AG09309 (cell line): ENCODE measurements at regions not wholly inside any gene's neighbourhood (a gene's known extent, or its start where the extent isn't known, plus 50 kb on each side); places are given as distances from the start of the nearest gene placed in this dataset.
"Not testable (repeated sequence)": the region's sequence is repeated elsewhere in the genome, so short reads cannot be mapped to it uniquely, and the experiment has no call there.

Experiments used
- DNase-seq: peaks from one replicate; pipeline ENCODE4 v3.0.0-alpha.2; 2010; ENCODE audit warnings: low read depth
- H3K4me3 ChIP-seq: 2 replicates; pipeline ENCODE4 v1.5.1; 2011; ENCODE audit warnings: mild to moderate bottlenecking, low read depth, low read length, moderate library complexity; ENCODE audit not compliant: control insufficient read depth
- TF ChIP-seq, protein P1 (sequence below): IDR thresholded peaks from 2 replicates; pipeline ENCODE4 v1.5.1; 2011; ENCODE audit warnings: mild to moderate bottlenecking, low read depth, low read length, inconsistent platforms; ENCODE audit not compliant: insufficient read depth, control insufficient read depth; ENCODE audit errors: missing control alignments

DNA sequence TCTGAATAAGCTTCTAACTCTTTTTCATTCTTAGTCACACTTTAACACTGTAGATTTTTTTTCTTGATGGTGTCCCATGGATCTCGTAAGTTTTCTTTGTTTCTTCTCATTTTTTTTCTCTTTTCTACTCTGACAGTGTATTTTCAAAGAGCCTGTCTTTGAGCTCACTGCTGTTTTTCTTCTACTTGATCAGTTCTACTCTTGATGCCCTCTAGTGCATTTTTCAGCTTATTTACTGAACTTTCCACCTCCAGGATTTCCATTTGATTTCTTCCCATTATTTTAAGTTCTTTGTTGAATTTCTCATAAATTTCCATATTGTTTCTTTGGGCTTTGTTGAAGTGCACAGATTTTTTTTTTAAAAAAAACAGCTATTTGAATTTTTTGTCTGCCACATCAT lies 2641.1 kb upstream of the DEFB115 start:
- H3K4me3 ChIP-seq, result no peak overlapping the region
- DNase-seq, result no peak
- TF ChIP-seq, protein P1, sequence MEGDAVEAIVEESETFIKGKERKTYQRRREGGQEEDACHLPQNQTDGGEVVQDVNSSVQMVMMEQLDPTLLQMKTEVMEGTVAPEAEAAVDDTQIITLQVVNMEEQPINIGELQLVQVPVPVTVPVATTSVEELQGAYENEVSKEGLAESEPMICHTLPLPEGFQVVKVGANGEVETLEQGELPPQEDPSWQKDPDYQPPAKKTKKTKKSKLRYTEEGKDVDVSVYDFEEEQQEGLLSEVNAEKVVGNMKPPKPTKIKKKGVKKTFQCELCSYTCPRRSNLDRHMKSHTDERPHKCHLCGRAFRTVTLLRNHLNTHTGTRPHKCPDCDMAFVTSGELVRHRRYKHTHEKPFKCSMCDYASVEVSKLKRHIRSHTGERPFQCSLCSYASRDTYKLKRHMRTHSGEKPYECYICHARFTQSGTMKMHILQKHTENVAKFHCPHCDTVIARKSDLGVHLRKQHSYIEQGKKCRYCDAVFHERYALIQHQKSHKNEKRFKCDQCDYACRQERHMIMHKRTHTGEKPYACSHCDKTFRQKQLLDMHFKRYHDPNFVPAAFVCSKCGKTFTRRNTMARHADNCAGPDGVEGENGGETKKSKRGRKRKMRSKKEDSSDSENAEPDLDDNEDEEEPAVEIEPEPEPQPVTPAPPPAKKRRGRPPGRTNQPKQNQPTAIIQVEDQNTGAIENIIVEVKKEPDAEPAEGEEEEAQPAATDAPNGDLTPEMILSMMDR, result no peak

DNA sequence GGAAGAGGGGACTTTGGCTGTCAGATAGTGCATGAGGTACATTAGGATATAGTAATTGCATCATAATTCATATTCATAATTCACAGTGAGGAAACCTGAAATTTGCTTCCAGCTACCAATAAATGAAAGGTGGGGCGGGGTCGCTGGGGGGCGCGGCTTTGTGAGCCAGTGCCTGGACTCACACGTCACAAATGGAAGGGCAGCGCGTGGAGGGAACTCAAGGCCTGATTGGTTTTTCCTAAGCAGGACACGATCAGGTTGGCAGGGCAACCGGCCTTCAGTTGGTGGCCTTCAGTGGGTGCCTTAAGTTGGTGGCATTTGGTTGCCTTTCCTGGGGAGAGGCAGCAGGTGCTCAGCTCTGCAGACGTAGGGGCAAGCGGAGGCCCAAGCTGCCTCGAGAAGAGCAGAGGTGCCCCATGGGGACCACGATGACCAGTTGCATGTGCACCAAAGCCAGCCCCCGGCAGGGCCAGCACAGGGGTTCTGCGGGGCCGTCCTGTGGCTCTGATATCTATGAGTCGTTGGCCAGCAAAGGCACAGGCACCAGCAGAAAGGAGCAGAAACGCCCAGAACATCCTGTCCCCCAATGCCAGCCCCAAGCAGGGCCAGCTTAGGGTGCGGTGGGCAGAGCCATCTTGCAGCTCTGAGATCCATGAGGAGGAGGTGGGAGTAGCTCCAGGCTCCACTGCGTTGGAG lies 2637.4 kb upstream of the DEFB115 start:
- DNase-seq, H3K4me3 ChIP-seq: not testable (repeated sequence)

DNA sequence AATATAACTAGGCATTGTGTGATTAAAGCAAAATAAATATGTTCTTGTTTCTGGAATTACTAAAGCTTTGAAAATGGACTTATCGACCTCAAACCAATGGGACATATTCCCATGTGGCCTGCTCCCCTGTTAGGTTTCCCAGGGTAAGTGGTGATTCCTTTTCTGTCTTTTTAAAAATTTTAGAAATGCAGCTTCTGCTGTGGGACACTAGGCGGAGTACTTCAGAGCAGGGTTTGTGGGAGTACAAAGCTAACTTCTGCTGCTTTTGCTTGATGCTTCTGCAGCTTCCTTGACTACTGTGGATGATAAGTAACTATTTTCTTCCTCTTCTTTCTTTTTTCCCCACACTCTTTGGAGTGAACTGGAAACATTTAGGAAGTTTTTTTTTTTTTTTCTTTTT lies 2632.4 kb upstream of the DEFB115 start:
- not testable (repeated sequence) for DNase-seq, H3K4me3 ChIP-seq
- TF ChIP-seq, protein P1, result peak; percentile 33

DNA sequence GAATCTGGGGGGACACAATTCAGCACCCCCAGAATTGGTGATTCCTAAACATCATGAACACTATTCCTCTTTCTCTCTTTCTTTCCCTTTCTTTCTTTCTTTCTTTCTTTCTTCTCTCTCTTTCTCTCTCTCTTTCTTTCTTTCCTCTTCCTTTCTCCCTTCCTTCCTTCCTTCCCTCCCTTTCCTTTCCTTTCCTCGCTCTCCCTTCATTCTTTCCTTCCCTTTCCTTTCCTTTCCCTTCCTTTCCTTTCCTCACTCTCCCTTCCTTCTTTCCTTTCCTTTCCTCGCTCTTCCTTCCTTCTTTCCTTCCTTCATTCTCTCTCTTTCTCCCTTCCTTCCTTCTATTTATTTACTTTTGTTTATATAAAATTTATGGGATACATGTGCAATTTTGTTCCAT lies 2616.6 kb upstream of the DEFB115 start:
- DNase-seq, H3K4me3 ChIP-seq: not testable (repeated sequence)
